OCI-LY7 (cell line): ENCODE measurements at regions not wholly inside any gene's neighbourhood (a gene's known extent, or its start where the extent isn't known, plus 50 kb on each side); places are given as distances from the start of the nearest gene placed in this dataset.

ENCODE experiments used
- EZH2phosphoT487 ChIP-seq: fragments of 200-600 bp; sonication (generic); IDR thresholded peaks from 2 replicates; pipeline ENCODE4 v1.6.1; 2018; ENCODE audit warnings: low read depth, borderline replicate concordance, mild to moderate bottlenecking, mixed run types, antibody characterized with exemption, low read length, moderate library complexity, mixed read lengths
- TF ChIP-seq, protein P1 (sequence below): fragments of 200-600 bp; sonication (generic); conservative IDR thresholded peaks from 2 replicates; pipeline ENCODE4 v1.5.1; 2014; ENCODE audit warnings: mild to moderate bottlenecking, antibody characterized with exemption, low read length, moderate library complexity, mixed read lengths

- TF ChIP-seq, protein P1, sequence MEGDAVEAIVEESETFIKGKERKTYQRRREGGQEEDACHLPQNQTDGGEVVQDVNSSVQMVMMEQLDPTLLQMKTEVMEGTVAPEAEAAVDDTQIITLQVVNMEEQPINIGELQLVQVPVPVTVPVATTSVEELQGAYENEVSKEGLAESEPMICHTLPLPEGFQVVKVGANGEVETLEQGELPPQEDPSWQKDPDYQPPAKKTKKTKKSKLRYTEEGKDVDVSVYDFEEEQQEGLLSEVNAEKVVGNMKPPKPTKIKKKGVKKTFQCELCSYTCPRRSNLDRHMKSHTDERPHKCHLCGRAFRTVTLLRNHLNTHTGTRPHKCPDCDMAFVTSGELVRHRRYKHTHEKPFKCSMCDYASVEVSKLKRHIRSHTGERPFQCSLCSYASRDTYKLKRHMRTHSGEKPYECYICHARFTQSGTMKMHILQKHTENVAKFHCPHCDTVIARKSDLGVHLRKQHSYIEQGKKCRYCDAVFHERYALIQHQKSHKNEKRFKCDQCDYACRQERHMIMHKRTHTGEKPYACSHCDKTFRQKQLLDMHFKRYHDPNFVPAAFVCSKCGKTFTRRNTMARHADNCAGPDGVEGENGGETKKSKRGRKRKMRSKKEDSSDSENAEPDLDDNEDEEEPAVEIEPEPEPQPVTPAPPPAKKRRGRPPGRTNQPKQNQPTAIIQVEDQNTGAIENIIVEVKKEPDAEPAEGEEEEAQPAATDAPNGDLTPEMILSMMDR, result no peak
- TF ChIP-seq EZH2phosphoT487, result no peak
These were observed 364.3 kb upstream of the HSF2 start for GRCh38 chr6:122035173-122035572.
